H1 (cell line): ENCODE measurements at regions not wholly inside any gene's neighbourhood (a gene's known extent, or its start where the extent isn't known, plus 50 kb on each side); places are given as distances from the start of the nearest gene placed in this dataset.

Experiments used
- CTCF ChIA-PET: fragments of 300-600 bp; sonication (Branson Sonifier 250); formaldehyde crosslinking; loops from one replicate; lab custom pipeline; 2021; ENCODE audit not compliant: partially characterized antibody; lab: Charles Lee
- POLR2A ChIA-PET: fragments of 300-600 bp; sonication (Branson Sonifier 250); formaldehyde crosslinking; loops from one replicate; lab custom pipeline; 2021; ENCODE audit warnings: inconsistent platforms; ENCODE audit not compliant: partially characterized antibody; lab: Charles Lee
- DNase-seq, 2 experiments: peaks; one replicate each; pipeline versions ENCODE4 v3.0.0 to v3.0.0-alpha.2; 2010 to 2022; ENCODE audit warnings: low spot score in 2 of 2, low read depth in 1 of 2, mixed read lengths in 1 of 2
- FAIRE-seq: peaks from 2 replicates; lab custom pipeline; 2011; peaks lifted over from hg19 to GRCh38; lab: Jason Lieb, UNC
- H2AFZ ChIP-seq: 2 replicates; pipeline ENCODE4 v1.8.1; 2012; ENCODE audit warnings: low read length, inconsistent platforms
- H2AK5ac ChIP-seq: 2 replicates; pipeline ENCODE4 v1.6.1; 2013; ENCODE audit warnings: low read depth, low read length
- H2BK120ac ChIP-seq: replicated peaks from 2 replicates; pipeline ENCODE3; 2013; ENCODE audit warnings: low read depth, low read length, inconsistent platforms
- H2BK12ac ChIP-seq: 2 replicates; pipeline ENCODE4 v1.6.1; 2013; ENCODE audit warnings: low read depth, low read length
- H2BK15ac ChIP-seq: 2 replicates; pipeline ENCODE4 v1.6.1; 2013; ENCODE audit warnings: low read length
- H2BK20ac ChIP-seq: 2 replicates; pipeline ENCODE4 v1.6.1; 2013; ENCODE audit warnings: low read length
- H2BK5ac ChIP-seq: 2 replicates; pipeline ENCODE4 v1.6.1; 2013; ENCODE audit warnings: low read depth, low read length
- H3K14ac ChIP-seq: 2 replicates; pipeline ENCODE4 v1.6.1; 2013; ENCODE audit warnings: inconsistent platforms; ENCODE audit not compliant: insufficient read length
- H3K18ac ChIP-seq: 2 replicates; pipeline ENCODE4 v1.6.1; 2013; ENCODE audit warnings: low read length; ENCODE audit errors: extremely low read depth
- H3K23ac ChIP-seq: 2 replicates; pipeline ENCODE4 v1.6.1; 2013; ENCODE audit warnings: inconsistent platforms; ENCODE audit not compliant: insufficient read length
- H3K23me2 ChIP-seq: 2 replicates; pipeline ENCODE4 v1.6.1; 2013; ENCODE audit warnings: low read depth, low read length
- H3K27ac ChIP-seq: 2 replicates; pipeline ENCODE4 v1.6.1; 2011; ENCODE audit warnings: low read depth, low read length, inconsistent platforms
- H3K27me3 ChIP-seq, 4 experiments: replicated peaks in 1 of 4; 1 replicate in 1 of 4; 2 replicates in 3 of 4; pipeline versions ENCODE4 v1.6.1 to v1.8.1; 2011 to 2013; ENCODE audit warnings: low read length in 3 of 4, mild to moderate bottlenecking in 3 of 4, inconsistent platforms in 2 of 4, mixed read lengths in 2 of 4, moderate library complexity in 1 of 4; ENCODE audit not compliant: control insufficient read depth in 3 of 4, insufficient read depth in 3 of 4; ENCODE audit errors: extremely low read depth in 1 of 4
- H3K36me3 ChIP-seq, 4 experiments: 2 replicates each; pipeline versions ENCODE4 v1.6.1 to v1.8.1; 2011 to 2013; ENCODE audit warnings: mild to moderate bottlenecking in 4 of 4, low read length in 3 of 4, moderate library complexity in 2 of 4, control low read depth in 1 of 4, inconsistent platforms in 1 of 4; ENCODE audit not compliant: insufficient read depth in 4 of 4, control insufficient read depth in 2 of 4
- H3K4ac ChIP-seq: replicated peaks from 2 replicates; pipeline ENCODE3; 2013; ENCODE audit warnings: low read length, low read depth, mixed read lengths, inconsistent platforms; ENCODE audit not compliant: insufficient read length
- H3K4me1 ChIP-seq, 4 experiments: replicated peaks in 1 of 4; 1 replicate in 1 of 4; 2 replicates in 3 of 4; pipeline versions ENCODE4 v1.6.1 to v1.8.1; 2011 to 2013; ENCODE audit warnings: low read length in 3 of 4, inconsistent platforms in 2 of 4, mixed read lengths in 1 of 4; ENCODE audit not compliant: insufficient read depth in 4 of 4, control insufficient read depth in 3 of 4
- H3K4me2 ChIP-seq, 2 experiments: 2 replicates each; pipeline versions ENCODE4 v1.6.1 to v1.8.1; 2011 to 2013; ENCODE audit warnings: low read depth in 2 of 2, low read length in 2 of 2, control low read depth in 1 of 2, inconsistent platforms in 1 of 2, mild to moderate bottlenecking in 1 of 2; ENCODE audit not compliant: insufficient read depth in 1 of 2
- H3K4me3 ChIP-seq, 4 experiments: fragments of 200-600, 300-600 bp in 1 of 4; sonication (generic), shearing (Covaris generic), sonication (Bioruptor Twin) in 1 of 4; 2 replicates each; pipeline versions ENCODE4 v1.5.1 to v1.8.1; 2011 to 2016; ENCODE audit warnings: low read length in 4 of 4, low read depth in 3 of 4, control low read depth in 2 of 4, inconsistent platforms in 2 of 4, mild to moderate bottlenecking in 2 of 4, mixed read lengths in 1 of 4, moderate library complexity in 1 of 4; ENCODE audit not compliant: insufficient read depth in 2 of 4; ENCODE audit errors: extremely low read depth in 1 of 4
- H3K56ac ChIP-seq: replicated peaks from 2 replicates; pipeline ENCODE3; 2013; ENCODE audit warnings: low read depth, mild to moderate bottlenecking, mixed read lengths, low read length, inconsistent platforms; ENCODE audit not compliant: insufficient read length
- H3K79me1 ChIP-seq: 2 replicates; pipeline ENCODE4 v1.6.1; 2013; ENCODE audit warnings: low read depth, low read length, control low read depth
- H3K79me2 ChIP-seq, 2 experiments: 2 replicates each; pipeline versions ENCODE4 v1.6.1 to v1.8.1; 2012 to 2013; ENCODE audit warnings: low read length in 2 of 2, mild to moderate bottlenecking in 2 of 2, inconsistent platforms in 1 of 2; ENCODE audit not compliant: insufficient read depth in 2 of 2, control insufficient read depth in 1 of 2
- H3K9ac ChIP-seq, 4 experiments: replicated peaks in 1 of 4; 1 replicate in 1 of 4; 2 replicates in 3 of 4; pipeline versions ENCODE4 v1.6.1 to v1.8.1; 2011 to 2013; ENCODE audit warnings: low read depth in 3 of 4, low read length in 3 of 4, control low read depth in 2 of 4, mild to moderate bottlenecking in 2 of 4, moderate library complexity in 2 of 4, inconsistent platforms in 1 of 4; ENCODE audit errors: extremely low read depth in 1 of 4
- H3K9me3 ChIP-seq, 2 experiments: 2 replicates each; pipeline versions ENCODE4 v1.6.1 to v1.8.1; 2012 to 2013; ENCODE audit warnings: mild to moderate bottlenecking in 2 of 2, moderate library complexity in 2 of 2, control low read depth in 1 of 2, inconsistent platforms in 1 of 2, low read depth in 1 of 2, low read length in 1 of 2, mixed read lengths in 1 of 2; ENCODE audit not compliant: insufficient read depth in 2 of 2
- H4K20me1 ChIP-seq, 2 experiments: replicated peaks in 1 of 2; 2 replicates each; pipeline versions ENCODE3 to v1.8.1; 2011 to 2013; ENCODE audit warnings: inconsistent platforms in 2 of 2, low read length in 2 of 2, mild to moderate bottlenecking in 1 of 2; ENCODE audit not compliant: insufficient read depth in 2 of 2, control insufficient read depth in 1 of 2
- H4K5ac ChIP-seq: 2 replicates; pipeline ENCODE4 v1.6.1; 2013; ENCODE audit warnings: low read length, low read depth, mixed read lengths, inconsistent platforms; ENCODE audit not compliant: insufficient read length
- H4K8ac ChIP-seq: 2 replicates; pipeline ENCODE4 v1.8.0; 2013; ENCODE audit warnings: mild to moderate bottlenecking, moderate library complexity, low read length, inconsistent platforms; ENCODE audit not compliant: insufficient read depth; ENCODE audit errors: extremely low read depth
- H4K91ac ChIP-seq: replicated peaks from 2 replicates; pipeline ENCODE3; 2013; ENCODE audit warnings: low read length, mixed read lengths, inconsistent platforms; ENCODE audit not compliant: insufficient read length
- BACH1 ChIP-seq: IDR thresholded peaks from 2 replicates; pipeline ENCODE4 v1.6.1; 2012; ENCODE audit warnings: low read length, improper control_type of control experiment
- CHD2 ChIP-seq: IDR thresholded peaks from 2 replicates; pipeline ENCODE4 v1.6.1; 2012; ENCODE audit warnings: low read length, improper control_type of control experiment
- FOSL1 ChIP-seq: IDR thresholded peaks from 2 replicates; pipeline ENCODE4 v1.6.1; 2011; ENCODE audit warnings: mild to moderate bottlenecking, low read depth, low read length, moderate library complexity; ENCODE audit not compliant: insufficient read depth
- GABPA ChIP-seq: IDR thresholded peaks from 2 replicates; pipeline ENCODE4 v1.6.1; 2011; ENCODE audit warnings: mild to moderate bottlenecking, low read length, moderate library complexity, borderline replicate concordance; ENCODE audit not compliant: insufficient read depth
- HDAC2 ChIP-seq, 2 experiments: fragments of 300-600 bp in 1 of 2; sonication (generic) in 1 of 2; IDR thresholded peaks; 2 replicates each; pipeline ENCODE4 v1.6.1; 2011 to 2012; ENCODE audit warnings: low read depth in 2 of 2, low read length in 2 of 2, mild to moderate bottlenecking in 2 of 2, moderate library complexity in 2 of 2, borderline replicate concordance in 1 of 2, inconsistent platforms in 1 of 2
- KDM1A ChIP-seq: fragments of 200-600, 300-600 bp; sonication (generic); IDR thresholded peaks from 2 replicates; pipeline ENCODE4 v1.7.1; 2016; ENCODE audit warnings: mild to moderate bottlenecking, low read length, borderline replicate concordance
- NANOG ChIP-seq: IDR thresholded peaks from 2 replicates; pipeline ENCODE4 v1.6.1; 2011; ENCODE audit warnings: low read length, low read depth, mild to moderate bottlenecking, inconsistent platforms; ENCODE audit not compliant: insufficient read depth, poor library complexity, severe bottlenecking
- RAD21 ChIP-seq, 2 experiments: IDR thresholded peaks in 1 of 2; conservative IDR thresholded peaks in 1 of 2; 2 replicates each; pipeline ENCODE4 v1.6.1; 2011; ENCODE audit warnings: low read depth in 2 of 2, low read length in 2 of 2, improper control_type of control experiment in 1 of 2, inconsistent platforms in 1 of 2, mild to moderate bottlenecking in 1 of 2, moderate library complexity in 1 of 2
- SIRT6 ChIP-seq: IDR thresholded peaks from one replicate; pipeline ENCODE4 v1.7.1; 2012; ENCODE audit warnings: low read length, inconsistent platforms
- USF2 ChIP-seq: IDR thresholded peaks from 2 replicates; pipeline ENCODE4 v1.6.1; 2011; ENCODE audit warnings: low read length, improper control_type of control experiment
- ZNF274 ChIP-seq: IDR thresholded peaks from 2 replicates; pipeline ENCODE4 v1.7.0; 2012; ENCODE audit warnings: low read length, borderline replicate concordance; ENCODE audit errors: extremely low read depth
- WGBS, 2 experiments: shearing (Covaris generic) in 1 of 2; methylation state at CpG; one replicate each; pipeline versions ENCODE4 v1.1.6 to v1.1.7; 2013 to 2015; ENCODE audit warnings: low lambda C conversion rate in 2 of 2, mixed read lengths in 2 of 2, inconsistent platforms in 1 of 2, low coverage in 1 of 2, missing lambda C conversion rate in 1 of 2; ENCODE audit not compliant: insufficient replicate concordance in 2 of 2, insufficient coverage in 1 of 2, insufficient read length in 1 of 2; ENCODE audit errors: extremely low coverage in 1 of 2, missing lambda C conversion rate in 1 of 2; 5-methylcytosine and 5-hydroxymethylcytosine counted together

- Histone ChIP-seq H3K79me2 (no peaks in the 10 kb centered on the region), H3K9ac (no peak overlapping the region)
- TF ChIP-seq USF2 = no peak
- TF ChIP-seq BACH1 = no peak
- TF ChIP-seq KDM1A = no peak
- no peak for TF ChIP-seq CHD2
- TF ChIP-seq ZNF274 = no peak
- no peak for TF ChIP-seq RAD21 (IDR thresholded peaks at IDR 0.05 in 1 of 2, conservative IDR thresholded peaks at IDR 0.05 in 1 of 2; ENCODE audit: low read depth in 2 of 2, low read length in 2 of 2)
- no peak for TF ChIP-seq HDAC2 (IDR thresholded peaks at IDR 0.05; ENCODE audit: borderline replicate concordance in 1 of 2, low read depth in 2 of 2, low read length in 2 of 2)
- no peak for TF ChIP-seq SIRT6
- no peak for TF ChIP-seq NANOG
- no peak for TF ChIP-seq GABPA
- TF ChIP-seq FOSL1 = no peak
Measured at GRCh38 chr12:58529897-58530741, 390.2 kb downstream of the LRIG3 start.

More at GRCh38 chr12:58529897-58530741, 390.2 kb downstream of the LRIG3 start:
- 94% methylated on average over 6 of the region's 6 CpGs; no CpG with 5 or more reads in 1 of the 2 experiments for WGBS, 2 experiments
- Histone ChIP-seq H2AFZ (no peak overlapping the region), H2BK12ac (no peak overlapping the region), H3K14ac (no peak overlapping the region), H2AK5ac (no peak overlapping the region), H3K4me1 (no peaks in the 10 kb centered on the region), H3K4ac (no peak overlapping the region), H3K27me3 (no peaks in the 10 kb centered on the region), H4K91ac (no peak overlapping the region), H3K4me3 (no peak overlapping the region), H4K20me1 (no peaks in the 10 kb centered on the region), H2BK15ac (no peak overlapping the region), H3K56ac (no peak overlapping the region), H3K79me1 (no peaks in the 10 kb centered on the region), H3K4me2 (no peak overlapping the region), H4K8ac (no peak overlapping the region), H3K36me3 (no peaks in the 10 kb centered on the region), H3K23me2 (no peaks in the 10 kb centered on the region), H3K23ac (no peak overlapping the region), H3K18ac (no peak overlapping the region), H3K27ac (no peak overlapping the region), H3K9me3 (no peaks in the 10 kb centered on the region), H2BK120ac (no peak overlapping the region), H2BK5ac (no peak overlapping the region), H4K5ac (no peak overlapping the region), H2BK20ac (no peak overlapping the region)
- ChIA-PET CTCF (interaction anchor here (0.5 to 1.7 kb wide), 2 partner anchors 11 to 192 kb away, joined by 3 to 4 read pairs; no protein-coding TSS in a partner anchor), POLR2A (no interaction called here)
- FAIRE-seq = no peak
- DNase-seq = no peak
